Suprapubic skin (tissue), 4 donors: ENCODE measurements at regions not wholly inside any gene's neighbourhood (a gene's known extent, or its start where the extent isn't known, plus 50 kb on each side); places are given as distances from the start of the nearest gene placed in this dataset.

Experiments
- POLR2A ChIP-seq, 2 donors: fragments of 450-650 bp; IDR thresholded peaks; one replicate each; pipeline ENCODE4 v1.6.1; 2017; ENCODE audit warnings: antibody characterized with exemption in 2 of 2, mild to moderate bottlenecking in 2 of 2, moderate library complexity in 2 of 2
- POLR2AphosphoS5 ChIP-seq, 3 donors: sonication (generic); formaldehyde crosslinking; IDR thresholded peaks; one replicate each; pipeline ENCODE4 v1.6.1; 2017; ENCODE audit warnings: antibody characterized with exemption in 3 of 3
- TF ChIP-seq, protein P1 (sequence below), 2 donors: fragments of 200-600 bp in 1 of 2; fragments of 450-650 bp in 1 of 2; sonication (generic) in 1 of 2; IDR thresholded peaks; one replicate each; pipeline ENCODE4 v1.5.1; 2016 to 2019; ENCODE audit warnings: antibody characterized with exemption in 2 of 2, mild to moderate bottlenecking in 1 of 2, moderate library complexity in 1 of 2

DNA sequence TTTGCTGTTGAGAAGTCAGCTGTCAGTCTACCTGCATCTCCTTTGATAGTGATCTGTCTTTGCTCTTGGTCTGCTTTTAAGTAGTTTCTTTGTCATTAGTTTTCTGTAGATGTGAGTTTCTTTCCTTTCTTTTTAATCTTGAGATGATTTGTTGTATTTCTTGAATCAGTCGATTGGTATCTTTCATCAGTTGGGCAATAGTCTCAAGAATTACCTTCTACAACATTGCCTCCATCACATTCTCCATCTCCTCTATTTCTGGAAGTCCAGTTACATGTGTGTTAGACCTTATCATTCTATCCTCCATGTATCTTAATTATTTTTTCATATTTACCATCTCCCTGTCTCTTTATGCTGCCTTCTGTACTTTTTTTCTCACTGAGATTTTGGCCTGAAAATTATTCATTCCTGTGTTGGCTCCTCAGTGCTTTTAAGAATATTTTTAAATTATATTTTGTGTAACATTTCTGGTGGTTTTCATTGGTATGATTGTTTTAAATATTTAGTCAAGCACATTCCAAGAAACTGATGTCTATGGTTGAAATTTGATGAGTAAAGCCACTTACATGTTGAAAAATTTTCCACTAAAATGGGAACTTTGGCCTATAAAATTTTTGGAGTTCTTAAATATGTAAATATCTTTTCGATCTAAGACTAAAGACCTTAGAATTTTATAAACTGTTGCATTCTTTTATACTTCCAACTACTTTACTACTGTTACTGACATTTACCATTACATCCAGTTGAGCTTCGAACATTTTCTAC is 239.5 kb upstream of the MGAT5 start:
- TF ChIP-seq, protein P1, sequence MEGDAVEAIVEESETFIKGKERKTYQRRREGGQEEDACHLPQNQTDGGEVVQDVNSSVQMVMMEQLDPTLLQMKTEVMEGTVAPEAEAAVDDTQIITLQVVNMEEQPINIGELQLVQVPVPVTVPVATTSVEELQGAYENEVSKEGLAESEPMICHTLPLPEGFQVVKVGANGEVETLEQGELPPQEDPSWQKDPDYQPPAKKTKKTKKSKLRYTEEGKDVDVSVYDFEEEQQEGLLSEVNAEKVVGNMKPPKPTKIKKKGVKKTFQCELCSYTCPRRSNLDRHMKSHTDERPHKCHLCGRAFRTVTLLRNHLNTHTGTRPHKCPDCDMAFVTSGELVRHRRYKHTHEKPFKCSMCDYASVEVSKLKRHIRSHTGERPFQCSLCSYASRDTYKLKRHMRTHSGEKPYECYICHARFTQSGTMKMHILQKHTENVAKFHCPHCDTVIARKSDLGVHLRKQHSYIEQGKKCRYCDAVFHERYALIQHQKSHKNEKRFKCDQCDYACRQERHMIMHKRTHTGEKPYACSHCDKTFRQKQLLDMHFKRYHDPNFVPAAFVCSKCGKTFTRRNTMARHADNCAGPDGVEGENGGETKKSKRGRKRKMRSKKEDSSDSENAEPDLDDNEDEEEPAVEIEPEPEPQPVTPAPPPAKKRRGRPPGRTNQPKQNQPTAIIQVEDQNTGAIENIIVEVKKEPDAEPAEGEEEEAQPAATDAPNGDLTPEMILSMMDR (IDR thresholded peaks at IDR 0.05) = no peak
- TF ChIP-seq POLR2A (IDR thresholded peaks at IDR 0.05) (no peak), POLR2AphosphoS5 (IDR thresholded peaks at IDR 0.05) (no peak)
